GM19328 (cell line): ENCODE measurements at regions not wholly inside any gene's neighbourhood (a gene's known extent, or its start where the extent isn't known, plus 50 kb on each side); places are given as distances from the start of the nearest gene placed in this dataset.
"Not testable (repeated sequence)": the region's sequence is repeated elsewhere in the genome, so short reads cannot be mapped to it uniquely, and the experiment has no call there.

Experiments used
- ATAC-seq: cut with Tn5 transposase; IDR thresholded peaks from one replicate; pipeline ENCODE4 v1.9.1; 2021; ENCODE audit warnings: mild to moderate bottlenecking, moderate library complexity; ENCODE audit not compliant: unreplicated experiment

GRCh38 chr2:144760939-144761338 lies 241.0 kb upstream of the ZEB2 start:
- not testable (repeated sequence) for ATAC-seq

- no peak for ATAC-seq
Measured at GRCh38 chr2:144759746-144760145, 239.8 kb upstream of the ZEB2 start.

- not testable (repeated sequence) for ATAC-seq
Measured at GRCh38 chr2:144758196-144758595, 238.3 kb upstream of the ZEB2 start.

GRCh38 chr2:144753416-144753815 lies 233.5 kb upstream of the ZEB2 start:
- ATAC-seq, result no peak

GRCh38 chr2:144751142-144751905 lies 231.4 kb upstream of the ZEB2 start:
- no peak for ATAC-seq

GRCh38 chr2:144749188-144749587 lies 229.3 kb upstream of the ZEB2 start:
- ATAC-seq, result no peak

- ATAC-seq, result no peak
Measured at GRCh38 chr2:144748443-144748842, 228.5 kb upstream of the ZEB2 start.

- no peak for ATAC-seq
Measured at GRCh38 chr2:144747571-144747970, 227.7 kb upstream of the ZEB2 start.

- ATAC-seq, result no peak
Measured at GRCh38 chr2:144745424-144745823, 225.5 kb upstream of the ZEB2 start.

GRCh38 chr2:144738749-144739148 lies 218.8 kb upstream of the ZEB2 start:
- ATAC-seq, result no peak

- no peak for ATAC-seq
Measured at GRCh38 chr2:144730711-144731110, 210.8 kb upstream of the ZEB2 start.

- not testable (repeated sequence) for ATAC-seq
Measured at GRCh38 chr2:144724460-144724859, 204.5 kb upstream of the ZEB2 start.

- ATAC-seq, result no peak
Measured at GRCh38 chr2:144718376-144718775, 198.5 kb upstream of the ZEB2 start.

GRCh38 chr2:144715992-144716391 lies 196.1 kb upstream of the ZEB2 start:
- ATAC-seq, result no peak

GRCh38 chr2:144713410-144713809 lies 193.5 kb upstream of the ZEB2 start:
- ATAC-seq, result no peak

GRCh38 chr2:144712550-144712940 lies 192.6 kb upstream of the ZEB2 start:
- no peak for ATAC-seq

- no peak for ATAC-seq
Measured at GRCh38 chr2:144711630-144712549, 192.0 kb upstream of the ZEB2 start.

GRCh38 chr2:144711084-144711483 lies 191.2 kb upstream of the ZEB2 start:
- ATAC-seq, result no peak

GRCh38 chr2:144708626-144709025 lies 188.7 kb upstream of the ZEB2 start:
- ATAC-seq, result no peak

- no peak for ATAC-seq
Measured at GRCh38 chr2:144707736-144708326, 187.9 kb upstream of the ZEB2 start.

- no peak for ATAC-seq
Measured at GRCh38 chr2:144706647-144707046, 186.7 kb upstream of the ZEB2 start.
